GM19395 (cell line): ENCODE measurements at regions not wholly inside any gene's neighbourhood (a gene's known extent, or its start where the extent isn't known, plus 50 kb on each side); places are given as distances from the start of the nearest gene placed in this dataset.

Source experiments
- ATAC-seq: cut with Tn5 transposase; IDR thresholded peaks from one replicate; pipeline ENCODE4 v1.9.1; 2021; ENCODE audit warnings: mild to moderate bottlenecking, moderate library complexity; ENCODE audit not compliant: unreplicated experiment

- no peak for ATAC-seq
Observed at GRCh38 chr12:78579846-78580245, 284.7 kb upstream of the SYT1 start.

GRCh38 chr12:78580296-78580695 lies 284.3 kb upstream of the SYT1 start:
- ATAC-seq: no peak

- no peak for ATAC-seq
Observed at GRCh38 chr12:78584695-78585094, 279.9 kb upstream of the SYT1 start.

- no peak for ATAC-seq
Observed at GRCh38 chr12:78585132-78585531, 279.4 kb upstream of the SYT1 start.

GRCh38 chr12:78586790-78587189 lies 277.8 kb upstream of the SYT1 start:
- no peak for ATAC-seq

GRCh38 chr12:78599366-78599765 lies 265.2 kb upstream of the SYT1 start:
- no peak for ATAC-seq

GRCh38 chr12:78600541-78600940 lies 264.0 kb upstream of the SYT1 start:
- ATAC-seq: no peak

GRCh38 chr12:78611504-78611903 lies 253.1 kb upstream of the SYT1 start:
- no peak for ATAC-seq

- no peak for ATAC-seq
Observed at GRCh38 chr12:78612190-78612589, 252.4 kb upstream of the SYT1 start.

GRCh38 chr12:78617683-78618082 lies 246.9 kb upstream of the SYT1 start:
- ATAC-seq: no peak

GRCh38 chr12:78622529-78623195 lies 241.9 kb upstream of the SYT1 start:
- no peak for ATAC-seq

- no peak for ATAC-seq
Observed at GRCh38 chr12:78628491-78629100, 236.0 kb upstream of the SYT1 start.

- no peak for ATAC-seq
Observed at GRCh38 chr12:78636231-78636855, 228.2 kb upstream of the SYT1 start.

- ATAC-seq: no peak
Observed at GRCh38 chr12:78641837-78642423, 222.6 kb upstream of the SYT1 start.

GRCh38 chr12:78645956-78646355 lies 218.6 kb upstream of the SYT1 start:
- no peak for ATAC-seq

- ATAC-seq: no peak
Observed at GRCh38 chr12:78651755-78652154, 212.8 kb upstream of the SYT1 start.

GRCh38 chr12:78666584-78666983 lies 198.0 kb upstream of the SYT1 start:
- ATAC-seq: no peak

GRCh38 chr12:78671295-78671694 lies 193.3 kb upstream of the SYT1 start:
- no peak for ATAC-seq

GRCh38 chr12:78672033-78672432 lies 192.5 kb upstream of the SYT1 start:
- no peak for ATAC-seq

GRCh38 chr12:78674311-78675090 lies 190.1 kb upstream of the SYT1 start:
- ATAC-seq: no peak

GRCh38 chr12:78680596-78680995 lies 184.0 kb upstream of the SYT1 start:
- ATAC-seq: no peak
